ENCODE measurements at regions not wholly inside any gene's neighbourhood (a gene's known extent, or its start where the extent isn't known, plus 50 kb on each side); places are given as distances from the start of the nearest gene placed in this dataset.

DNA sequence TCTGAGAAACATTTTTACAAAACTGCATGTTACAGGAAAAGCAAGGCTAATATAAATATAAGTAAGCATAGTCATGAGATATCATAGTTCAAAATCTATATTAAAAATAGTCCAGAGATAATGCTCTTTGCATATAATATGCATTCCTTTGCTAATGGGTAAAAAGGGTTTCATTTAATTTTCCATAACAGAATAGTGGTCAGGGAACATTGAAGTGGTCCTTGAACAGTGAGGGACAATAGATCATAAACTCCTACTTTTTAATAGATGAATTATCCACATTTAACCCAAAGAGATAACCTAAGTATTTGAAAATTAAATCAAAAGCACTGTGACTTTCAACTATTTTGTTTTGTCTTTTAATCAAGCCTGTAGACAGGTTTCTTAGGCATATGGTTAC, 243.1 kb upstream of the ADGRB3 start:
- DNase-seq (ENCODE audit: low read depth): no peak
- Histone ChIP-seq H3K27me3 (replicated peaks; ENCODE audit: control insufficient read depth, insufficient read depth, low read length) (no peaks in the 10 kb centered on the region), H3K9ac (ENCODE audit: low read length) (no peak overlapping the region), H3K36me3 (ENCODE audit: control insufficient read depth, insufficient read depth, low read length, severe bottlenecking) (no peaks in the 10 kb centered on the region), H3K4me3 (ENCODE audit: low read length) (no peak overlapping the region), H3K4me1 (ENCODE audit: control insufficient read depth, insufficient read depth, low read length) (no peaks in the 10 kb centered on the region), H3K9me3 (ENCODE audit: control insufficient read depth, low read length) (peaks cover 6% of the 10 kb centered on the region)

DNA sequence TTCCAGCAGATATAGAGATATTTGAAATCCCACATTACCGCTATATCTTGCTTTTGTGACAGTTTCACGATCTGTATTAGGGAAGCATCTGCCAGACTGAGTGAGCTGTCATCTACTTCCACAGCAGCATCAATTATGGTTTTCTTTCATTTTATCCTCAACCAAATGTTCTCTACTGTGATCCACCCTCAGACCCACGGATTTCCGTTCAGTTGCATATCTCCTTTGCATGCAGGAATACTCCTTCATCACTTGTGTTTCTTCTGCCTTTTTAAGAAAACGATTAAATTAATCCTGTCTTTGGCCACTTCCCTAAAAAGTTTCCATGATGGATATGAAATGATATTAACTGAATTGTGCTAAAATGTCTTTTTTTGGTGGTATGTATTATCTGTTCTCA, 262.1 kb upstream of the ADGRB3 start:
- H3K4me3 ChIP-seq (ENCODE audit: low read length): no peak overlapping the region
- no peaks in the 10 kb centered on the region for H3K9me3 ChIP-seq (ENCODE audit: control insufficient read depth, low read length)
- H3K9ac ChIP-seq (ENCODE audit: low read length): no peak overlapping the region
- no peaks in the 10 kb centered on the region for H3K36me3 ChIP-seq (ENCODE audit: control insufficient read depth, insufficient read depth, low read length, severe bottlenecking)
- H3K27me3 ChIP-seq (replicated peaks; ENCODE audit: control insufficient read depth, insufficient read depth, low read length): no peaks in the 10 kb centered on the region
- no peaks in the 10 kb centered on the region for H3K4me1 ChIP-seq (ENCODE audit: control insufficient read depth, insufficient read depth, low read length)
- DNase-seq (ENCODE audit: low read depth): no peak

DNA sequence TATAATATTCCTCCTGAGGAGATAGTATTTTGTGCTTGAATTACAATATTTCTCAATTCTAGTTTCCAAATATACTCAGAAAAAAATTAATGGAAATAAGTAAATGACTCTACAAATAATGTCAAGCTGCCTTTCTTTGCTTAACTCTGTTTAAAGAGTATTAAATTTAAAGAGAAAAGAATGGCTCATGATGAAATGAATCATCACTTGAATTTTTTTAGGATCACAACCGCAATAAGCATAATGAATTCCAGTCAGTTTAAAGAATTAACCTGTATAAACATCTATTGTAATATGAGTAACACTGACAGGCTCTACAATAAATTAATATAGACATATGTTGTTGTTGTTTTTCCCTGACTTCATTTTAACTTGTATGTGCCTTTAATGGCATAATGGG, 266.2 kb upstream of the ADGRB3 start:
- Histone ChIP-seq H3K4me1 (ENCODE audit: control insufficient read depth, insufficient read depth, low read length) (no peaks in the 10 kb centered on the region), H3K9me3 (ENCODE audit: control insufficient read depth, low read length) (peaks cover 6% of the 10 kb centered on the region), H3K36me3 (ENCODE audit: control insufficient read depth, insufficient read depth, low read length, severe bottlenecking) (no peaks in the 10 kb centered on the region), H3K4me3 (ENCODE audit: low read length) (no peak overlapping the region), H3K9ac (ENCODE audit: low read length) (no peak overlapping the region), H3K27me3 (replicated peaks; ENCODE audit: control insufficient read depth, insufficient read depth, low read length) (no peaks in the 10 kb centered on the region)
- DNase-seq (ENCODE audit: low read depth): no peak

DNA sequence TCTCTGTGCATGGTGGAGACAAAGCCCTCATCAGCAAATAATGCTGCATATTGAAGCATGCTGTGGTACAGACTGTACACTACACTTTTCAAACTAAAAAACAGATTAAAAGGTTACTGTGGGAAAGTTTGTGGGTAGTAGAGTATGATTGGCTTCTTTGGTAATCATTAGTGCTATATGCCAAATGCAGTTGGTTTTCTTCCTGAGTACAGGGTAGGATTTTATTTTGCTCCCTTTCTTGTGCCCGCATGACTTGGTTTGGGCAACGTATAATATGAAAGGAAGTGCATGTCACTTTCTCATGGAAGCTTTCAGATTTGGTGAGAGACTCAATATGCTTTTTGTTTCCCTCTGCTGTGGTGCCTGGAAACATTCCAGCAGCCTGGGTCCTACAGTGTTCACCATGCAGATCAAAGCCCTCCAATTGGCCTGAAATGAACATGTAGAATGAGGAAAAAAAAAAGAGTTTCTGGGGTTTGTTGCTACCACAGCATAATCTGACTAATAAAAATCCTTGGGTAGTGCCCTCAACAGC, 270.7 kb upstream of the ADGRB3 start:
- Histone ChIP-seq H3K9me3 (ENCODE audit: control insufficient read depth, low read length) (peaks cover 6% of the 10 kb centered on the region), H3K27me3 (replicated peaks; ENCODE audit: control insufficient read depth, insufficient read depth, low read length) (no peaks in the 10 kb centered on the region), H3K4me1 (ENCODE audit: control insufficient read depth, insufficient read depth, low read length) (no peaks in the 10 kb centered on the region), H3K36me3 (ENCODE audit: control insufficient read depth, insufficient read depth, low read length, severe bottlenecking) (no peaks in the 10 kb centered on the region), H3K4me3 (ENCODE audit: low read length) (no peak overlapping the region), H3K9ac (ENCODE audit: low read length) (no peak overlapping the region)
- DNase-seq (ENCODE audit: low read depth): no peak

DNA sequence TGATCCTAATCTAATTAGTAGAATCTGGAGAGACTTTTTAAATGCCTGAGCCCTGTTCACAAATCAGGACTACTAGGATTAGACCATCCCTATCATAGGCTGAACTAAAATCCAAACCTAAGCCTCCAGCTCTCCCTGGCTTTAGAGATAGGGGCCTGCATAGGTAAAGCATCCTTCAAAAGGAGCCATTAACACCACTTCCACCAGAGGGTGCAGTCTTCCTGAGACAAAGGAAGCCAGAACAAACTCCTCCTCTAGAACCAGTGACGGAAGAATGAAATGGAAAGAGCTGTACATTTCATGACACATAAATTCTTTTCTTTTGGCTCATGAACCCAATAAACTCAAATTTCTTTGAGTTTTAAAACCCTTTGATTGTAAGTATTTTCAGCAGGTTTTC, 291.2 kb upstream of the ADGRB3 start:
- H3K4me3 ChIP-seq (ENCODE audit: low read length): no peak overlapping the region
- no peak overlapping the region for H3K9ac ChIP-seq (ENCODE audit: low read length)
- H3K9me3 ChIP-seq (ENCODE audit: control insufficient read depth, low read length): no peaks in the 10 kb centered on the region
- no peaks in the 10 kb centered on the region for H3K36me3 ChIP-seq (ENCODE audit: control insufficient read depth, insufficient read depth, low read length, severe bottlenecking)
- H3K27me3 ChIP-seq (replicated peaks; ENCODE audit: control insufficient read depth, insufficient read depth, low read length): no peaks in the 10 kb centered on the region
- peak; percentile 4 for DNase-seq (ENCODE audit: low read depth)
- H3K4me1 ChIP-seq (ENCODE audit: control insufficient read depth, insufficient read depth, low read length): no peaks in the 10 kb centered on the region

DNA sequence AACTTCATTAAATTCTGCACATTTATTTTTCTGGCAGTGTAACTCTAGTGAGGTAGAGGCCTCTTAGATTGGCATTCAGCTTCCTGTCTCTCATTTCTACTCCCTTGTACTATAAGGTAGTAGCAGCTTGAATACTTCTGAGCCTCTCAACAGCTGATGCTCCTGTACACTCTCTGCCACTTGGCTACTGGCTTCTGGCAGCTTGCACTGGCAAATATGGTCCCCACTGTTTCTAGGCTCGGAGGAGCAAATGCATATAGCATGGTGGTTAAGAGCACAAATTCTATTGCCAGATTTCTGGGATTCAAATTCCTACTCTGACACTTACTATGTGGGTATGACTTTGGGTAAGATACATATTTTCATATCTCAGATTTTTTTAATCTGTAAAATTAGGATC, 292.8 kb upstream of the ADGRB3 start:
- Histone ChIP-seq H3K4me1 (ENCODE audit: control insufficient read depth, insufficient read depth, low read length) (no peaks in the 10 kb centered on the region), H3K4me3 (ENCODE audit: low read length) (no peak overlapping the region), H3K36me3 (ENCODE audit: control insufficient read depth, insufficient read depth, low read length, severe bottlenecking) (no peaks in the 10 kb centered on the region), H3K27me3 (replicated peaks; ENCODE audit: control insufficient read depth, insufficient read depth, low read length) (no peaks in the 10 kb centered on the region), H3K9me3 (ENCODE audit: control insufficient read depth, low read length) (no peaks in the 10 kb centered on the region), H3K9ac (ENCODE audit: low read length) (no peak overlapping the region)
- no peak for DNase-seq (ENCODE audit: low read depth)

DNA sequence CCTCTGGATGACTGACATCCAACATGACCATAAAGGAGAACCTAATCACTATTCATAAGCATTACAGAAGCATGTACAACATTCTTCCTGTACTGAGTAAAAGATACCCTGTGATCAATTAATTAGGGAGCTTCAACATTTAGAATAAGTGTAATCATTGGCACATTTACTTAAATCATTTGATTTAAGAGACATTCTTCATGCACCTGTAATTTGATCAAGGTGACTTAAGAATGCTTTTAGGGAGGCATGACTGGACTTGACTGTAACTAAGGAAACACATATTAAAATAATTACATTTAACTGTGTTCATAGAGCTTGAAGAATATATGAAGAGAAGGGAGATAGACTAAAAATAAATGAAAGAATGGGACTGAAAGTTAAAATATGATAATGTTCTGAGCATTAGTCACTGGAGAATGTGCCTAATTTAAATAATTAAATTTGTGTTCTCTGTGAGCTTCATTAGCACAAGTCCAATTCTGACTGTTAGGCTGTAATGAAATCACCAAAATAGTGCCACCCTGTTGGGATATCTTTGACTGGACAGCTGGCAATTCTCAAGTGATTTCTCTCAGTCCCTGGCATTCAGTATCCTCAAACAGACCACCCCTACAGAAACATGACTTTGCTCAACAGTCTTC, 295.5 kb upstream of the ADGRB3 start:
- Histone ChIP-seq H3K36me3 (ENCODE audit: control insufficient read depth, insufficient read depth, low read length, severe bottlenecking) (no peaks in the 10 kb centered on the region), H3K4me1 (ENCODE audit: control insufficient read depth, insufficient read depth, low read length) (no peaks in the 10 kb centered on the region), H3K9ac (ENCODE audit: low read length) (no peak overlapping the region), H3K9me3 (ENCODE audit: control insufficient read depth, low read length) (no peaks in the 10 kb centered on the region), H3K27me3 (replicated peaks; ENCODE audit: control insufficient read depth, insufficient read depth, low read length) (no peaks in the 10 kb centered on the region), H3K4me3 (ENCODE audit: low read length) (no peak overlapping the region)
- no peak for DNase-seq (ENCODE audit: low read depth)

DNA sequence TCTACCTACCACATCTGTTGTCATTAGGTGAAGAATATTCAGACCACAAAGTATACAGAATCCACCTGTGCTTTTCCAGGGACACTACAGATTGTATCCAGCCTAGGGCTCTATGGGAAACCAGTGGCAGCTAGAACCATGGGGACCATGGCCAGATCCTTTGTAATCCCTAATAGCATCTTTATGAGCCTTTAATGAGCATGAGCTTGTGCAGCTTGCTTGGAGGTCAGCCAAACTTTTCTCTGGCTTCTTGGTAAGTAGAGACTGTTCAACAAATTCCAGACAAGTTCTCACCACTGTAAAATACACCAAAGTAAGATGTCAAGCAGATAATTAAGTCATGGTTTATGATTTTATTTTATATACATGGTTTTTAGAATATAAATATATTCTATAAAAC, 301.6 kb upstream of the ADGRB3 start:
- H3K27me3 ChIP-seq (replicated peaks; ENCODE audit: control insufficient read depth, insufficient read depth, low read length): no peaks in the 10 kb centered on the region
- H3K9me3 ChIP-seq (ENCODE audit: control insufficient read depth, low read length): no peaks in the 10 kb centered on the region
- DNase-seq (ENCODE audit: low read depth): no peak
- no peaks in the 10 kb centered on the region for H3K4me1 ChIP-seq (ENCODE audit: control insufficient read depth, insufficient read depth, low read length)
- no peak overlapping the region for H3K4me3 ChIP-seq (ENCODE audit: low read length)
- no peak overlapping the region for H3K9ac ChIP-seq (ENCODE audit: low read length)
- no peaks in the 10 kb centered on the region for H3K36me3 ChIP-seq (ENCODE audit: control insufficient read depth, insufficient read depth, low read length, severe bottlenecking)

DNA sequence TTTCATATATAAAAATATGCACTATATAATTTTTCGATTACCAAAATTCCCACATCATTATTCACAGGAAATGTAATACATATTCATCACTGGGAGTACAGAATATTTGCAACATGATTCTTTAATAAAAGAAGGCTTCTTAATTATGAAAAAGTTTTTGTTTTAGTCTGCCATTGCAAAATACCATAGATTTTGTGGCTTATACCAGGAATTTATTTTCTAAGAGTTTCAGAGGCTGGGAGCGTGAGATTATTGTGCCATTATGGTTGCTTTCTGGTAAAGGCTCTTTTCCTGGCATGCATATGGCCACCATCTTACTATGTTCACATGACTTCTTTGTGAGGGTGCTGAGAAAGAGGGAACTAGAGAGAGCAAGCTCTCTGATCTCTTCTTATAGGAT, 306.9 kb upstream of the ADGRB3 start:
- H3K9ac ChIP-seq (ENCODE audit: low read length): no peak overlapping the region
- H3K9me3 ChIP-seq (ENCODE audit: control insufficient read depth, low read length): no peaks in the 10 kb centered on the region
- no peaks in the 10 kb centered on the region for H3K4me1 ChIP-seq (ENCODE audit: control insufficient read depth, insufficient read depth, low read length)
- DNase-seq (ENCODE audit: low read depth): no peak
- H3K36me3 ChIP-seq (ENCODE audit: control insufficient read depth, insufficient read depth, low read length, severe bottlenecking): no peaks in the 10 kb centered on the region
- no peak overlapping the region for H3K4me3 ChIP-seq (ENCODE audit: low read length)
- no peaks in the 10 kb centered on the region for H3K27me3 ChIP-seq (replicated peaks; ENCODE audit: control insufficient read depth, insufficient read depth, low read length)

DNA sequence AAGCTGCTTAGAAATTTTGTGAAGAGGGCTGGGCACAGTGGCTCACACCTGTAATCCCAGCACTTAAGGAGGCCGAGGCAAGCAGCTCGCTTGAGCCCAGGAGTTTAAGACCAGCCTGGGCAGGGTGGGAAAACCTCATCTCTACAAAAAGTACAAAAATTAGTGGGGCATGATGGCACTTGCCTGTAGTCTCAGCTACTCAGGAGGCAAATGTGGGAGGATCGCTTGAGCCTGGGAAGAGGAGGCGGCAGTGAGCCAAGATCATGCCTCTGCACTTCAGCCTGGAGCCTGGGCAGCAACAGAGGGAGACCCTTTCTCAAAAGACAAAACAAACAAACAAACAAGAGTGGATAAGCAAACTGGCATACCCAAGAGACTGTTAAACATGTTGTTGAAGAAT, 308.3 kb upstream of the ADGRB3 start:
- no peak overlapping the region for H3K9ac ChIP-seq (ENCODE audit: low read length)
- no peaks in the 10 kb centered on the region for H3K27me3 ChIP-seq (replicated peaks; ENCODE audit: control insufficient read depth, insufficient read depth, low read length)
- no peaks in the 10 kb centered on the region for H3K36me3 ChIP-seq (ENCODE audit: control insufficient read depth, insufficient read depth, low read length, severe bottlenecking)
- no peaks in the 10 kb centered on the region for H3K4me1 ChIP-seq (ENCODE audit: control insufficient read depth, insufficient read depth, low read length)
- H3K9me3 ChIP-seq (ENCODE audit: control insufficient read depth, low read length): no peaks in the 10 kb centered on the region
- no peak overlapping the region for H3K4me3 ChIP-seq (ENCODE audit: low read length)
- no peak for DNase-seq (ENCODE audit: low read depth)

DNA sequence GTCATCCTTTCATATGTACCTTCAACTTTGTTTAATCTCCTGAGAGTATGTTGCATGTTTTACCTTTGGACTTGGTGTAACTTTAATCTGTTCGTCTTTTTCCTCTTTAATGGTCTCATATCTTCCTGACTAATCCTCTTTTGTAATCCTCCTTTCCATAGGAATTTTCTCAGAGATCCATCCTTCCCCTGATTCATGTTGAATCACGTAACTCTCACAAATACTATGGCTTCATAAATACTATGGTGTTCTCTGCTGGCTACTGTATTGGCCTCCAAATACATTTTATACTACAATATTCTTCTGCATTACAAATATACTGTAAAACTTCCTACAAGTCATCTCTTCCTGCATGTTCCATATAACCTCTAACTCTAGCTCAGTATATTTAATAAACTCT, 317.7 kb upstream of the ADGRB3 start:
- no peak overlapping the region for H3K4me3 ChIP-seq (ENCODE audit: low read length)
- no peaks in the 10 kb centered on the region for H3K36me3 ChIP-seq (ENCODE audit: control insufficient read depth, insufficient read depth, low read length, severe bottlenecking)
- H3K4me1 ChIP-seq (ENCODE audit: control insufficient read depth, insufficient read depth, low read length): no peaks in the 10 kb centered on the region
- H3K9me3 ChIP-seq (ENCODE audit: control insufficient read depth, low read length): no peaks in the 10 kb centered on the region
- no peaks in the 10 kb centered on the region for H3K27me3 ChIP-seq (replicated peaks; ENCODE audit: control insufficient read depth, insufficient read depth, low read length)
- H3K9ac ChIP-seq (ENCODE audit: low read length): no peak overlapping the region
- no peak for DNase-seq (ENCODE audit: low read depth)

DNA sequence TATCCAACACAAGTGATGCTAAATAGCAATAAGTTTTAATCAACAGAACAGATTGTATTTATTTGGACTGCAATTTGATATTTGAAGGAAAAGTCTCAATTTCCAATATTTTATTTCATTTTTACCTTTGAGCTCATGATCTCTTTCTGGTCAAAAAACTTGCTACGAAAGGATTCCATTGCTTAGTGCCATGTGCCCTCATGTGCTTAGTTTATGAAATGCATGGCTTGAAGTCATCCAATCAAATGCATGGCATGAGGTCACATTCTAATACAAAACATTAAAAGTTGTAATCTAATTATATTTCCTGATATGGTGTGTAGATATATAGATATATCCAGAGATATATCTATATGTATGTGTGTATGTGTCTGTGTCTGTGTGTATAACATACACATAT, 321.2 kb upstream of the ADGRB3 start:
- no peaks in the 10 kb centered on the region for H3K4me1 ChIP-seq (ENCODE audit: control insufficient read depth, insufficient read depth, low read length)
- peak; percentile 50 for DNase-seq (ENCODE audit: low read depth)
- no peak overlapping the region for H3K9ac ChIP-seq (ENCODE audit: low read length)
- no peaks in the 10 kb centered on the region for H3K9me3 ChIP-seq (ENCODE audit: control insufficient read depth, low read length)
- no peak overlapping the region for H3K4me3 ChIP-seq (ENCODE audit: low read length)
- H3K36me3 ChIP-seq (ENCODE audit: control insufficient read depth, insufficient read depth, low read length, severe bottlenecking): no peaks in the 10 kb centered on the region
- no peaks in the 10 kb centered on the region for H3K27me3 ChIP-seq (replicated peaks; ENCODE audit: control insufficient read depth, insufficient read depth, low read length)
